WTC11 (cell line): ENCODE measurements at regions not wholly inside any gene's neighbourhood (a gene's known extent, or its start where the extent isn't known, plus 50 kb on each side); places are given as distances from the start of the nearest gene placed in this dataset.
"Not testable (repeated sequence)": the region's sequence is repeated elsewhere in the genome, so short reads cannot be mapped to it uniquely, and the experiment has no call there.

ENCODE experiments used
- ATAC-seq: fragments of 200-7000 bp; cut with Tn5 transposase; 2 replicates; pipeline ENCODE4 v1.10.0; 2021; ENCODE audit warnings: mild to moderate bottlenecking, moderate library complexity
- CTCF ChIA-PET: fragments of 300-600 bp; sonication (Branson Sonifier 250); formaldehyde crosslinking; loops from one replicate; lab custom pipeline; 2021; ENCODE audit warnings: antibody characterized with exemption; lab: Charles Lee
- POLR2A ChIA-PET: fragments of 350-600 bp; sonication (Branson Sonifier 250); formaldehyde crosslinking; loops from one replicate; lab custom pipeline; 2021; ENCODE audit warnings: antibody characterized with exemption; lab: Charles Lee
- DNase-seq: peaks from one replicate; pipeline ENCODE4 v3.0.0; 2021; ENCODE audit warnings: low spot score
- H3K27ac Mint-ChIP-seq: 2 replicates; pipeline ENCODE4 v1.8.0; 2021; ENCODE audit warnings: mixed read lengths
- H3K27me3 Mint-ChIP-seq: 2 replicates; pipeline ENCODE4 v1.8.0; 2021; ENCODE audit warnings: low read depth, mild to moderate bottlenecking, moderate library complexity, mixed read lengths
- H3K36me3 Mint-ChIP-seq: 2 replicates; pipeline ENCODE4 v1.8.0; 2021; ENCODE audit warnings: mixed read lengths
- H3K4me1 Mint-ChIP-seq: 2 replicates; pipeline ENCODE4 v1.8.0; 2022; ENCODE audit warnings: mixed read lengths
- H3K4me3 Mint-ChIP-seq: 2 replicates; pipeline ENCODE4 v1.8.0; 2021; ENCODE audit warnings: mild to moderate bottlenecking, moderate library complexity, mixed read lengths
- H3K9me3 Mint-ChIP-seq: 2 replicates; pipeline ENCODE4 v1.8.0; 2021; ENCODE audit warnings: mixed read lengths
- AFF4 ChIP-seq: sonication (generic); formaldehyde crosslinking; IDR thresholded peaks from 2 replicates; pipeline ENCODE4 v1.8.1; 2023; ENCODE audit warnings: mild to moderate bottlenecking, missing genetic modification reagents, borderline replicate concordance
- ARID4B ChIP-seq: sonication (generic); formaldehyde crosslinking; IDR thresholded peaks from 2 replicates; pipeline ENCODE4 v1.8.0; 2023; ENCODE audit warnings: missing genetic modification reagents, mild to moderate bottlenecking, borderline replicate concordance
- CBFB ChIP-seq: sonication (generic); formaldehyde crosslinking; IDR thresholded peaks from 2 replicates; pipeline ENCODE4 v1.8.1; 2022; ENCODE audit warnings: mild to moderate bottlenecking, low read depth, missing genetic modification reagents
- FOXP4 ChIP-seq: sonication (generic); formaldehyde crosslinking; IDR thresholded peaks from 2 replicates; pipeline ENCODE4 v1.8.0; 2022; ENCODE audit warnings: mild to moderate bottlenecking, missing genetic modification reagents
- GRHL2 ChIP-seq: fragments of 250-450 bp; sonication (Bioruptor Pico); IDR thresholded peaks from 2 replicates; pipeline ENCODE4 v1.8.0; 2022; ENCODE audit warnings: mild to moderate bottlenecking, moderate library complexity; ENCODE audit not compliant: insufficient replicate concordance, severe bottlenecking
- JAZF1 ChIP-seq: fragments of 250-450 bp; sonication (Bioruptor Pico); IDR thresholded peaks from 2 replicates; pipeline ENCODE4 v1.9.0; 2021; ENCODE audit warnings: moderate library complexity, mild to moderate bottlenecking, inconsistent platforms
- KAT7 ChIP-seq: sonication (generic); formaldehyde crosslinking; IDR thresholded peaks from 2 replicates; pipeline ENCODE4 v1.8.1; 2023; ENCODE audit warnings: missing genetic modification reagents, mild to moderate bottlenecking, borderline replicate concordance
- NFE2L1 ChIP-seq: sonication (generic); formaldehyde crosslinking; IDR thresholded peaks from 2 replicates; pipeline ENCODE4 v1.8.1; 2023; ENCODE audit warnings: missing genetic modification reagents
- SMAD3 ChIP-seq: sonication (generic); formaldehyde crosslinking; IDR thresholded peaks from 2 replicates; pipeline ENCODE4 v1.8.0; 2022; ENCODE audit warnings: missing genetic modification reagents, mild to moderate bottlenecking, borderline replicate concordance
- TCF7 ChIP-seq: sonication (generic); formaldehyde crosslinking; IDR thresholded peaks from 2 replicates; pipeline ENCODE4 v1.8.0; 2022; ENCODE audit warnings: mild to moderate bottlenecking, low read depth, missing genetic modification reagents, moderate library complexity
- TP53 ChIP-seq: sonication (generic); formaldehyde crosslinking; IDR thresholded peaks from 2 replicates; pipeline ENCODE4 v1.8.1; 2023; ENCODE audit warnings: mild to moderate bottlenecking, missing genetic modification reagents
- ZNF121 ChIP-seq: sonication (generic); formaldehyde crosslinking; IDR thresholded peaks from 2 replicates; pipeline ENCODE4 v1.8.0; 2023; ENCODE audit warnings: missing genetic modification reagents
- ZNF138 ChIP-seq: sonication (generic); formaldehyde crosslinking; conservative IDR thresholded peaks from 2 replicates; pipeline ENCODE4 v1.8.1; 2022; ENCODE audit warnings: mild to moderate bottlenecking, moderate library complexity, missing genetic modification reagents
- ZNF232 ChIP-seq: sonication (generic); formaldehyde crosslinking; IDR thresholded peaks from 2 replicates; pipeline ENCODE4 v1.8.0; 2022; ENCODE audit warnings: mild to moderate bottlenecking, missing genetic modification reagents

GRCh38 chr9:40935336-40935735 lies 193.1 kb downstream of the FOXD4L6 start:
- peaks cover 51% of the 10 kb centered on the region for H3K36me3 Mint-ChIP-seq
- no peak overlapping the region for H3K27ac Mint-ChIP-seq
- CTCF ChIA-PET = no interaction called here
- H3K9me3 Mint-ChIP-seq = peaks cover 52% of the 10 kb centered on the region
- DNase-seq = no peak
- POLR2A ChIA-PET = no interaction called here
- ATAC-seq = no peak
- no peak for TF ChIP-seq KAT7 (CRISPR knock-in tag)
- no peak for TF ChIP-seq ZNF232 (CRISPR knock-in tag)
- TF ChIP-seq TCF7 (CRISPR knock-in tag) = no peak
- TF ChIP-seq TP53 = no peak
- no peak for TF ChIP-seq JAZF1 (CRISPR knock-in tag)
- no peak for TF ChIP-seq GRHL2 (CRISPR knock-in tag)
- no peak for TF ChIP-seq ZNF138 (CRISPR knock-in tag)
- TF ChIP-seq ARID4B = no peak
- no peak for TF ChIP-seq SMAD3
- no peak for TF ChIP-seq ZNF121 (CRISPR knock-in tag)
- TF ChIP-seq AFF4 (CRISPR knock-in tag) = no peak
- TF ChIP-seq NFE2L1 (CRISPR knock-in tag) = no peak
- TF ChIP-seq CBFB = no peak
- no peak for TF ChIP-seq FOXP4
- H3K27me3 Mint-ChIP-seq = peaks cover 36% of the 10 kb centered on the region
- no peak overlapping the region for H3K4me3 Mint-ChIP-seq
- no peaks in the 10 kb centered on the region for H3K4me1 Mint-ChIP-seq

GRCh38 chr9:40934480-40934879 lies 194.0 kb downstream of the FOXD4L6 start:
- POLR2A ChIA-PET, H3K4me1 Mint-ChIP-seq: not testable (repeated sequence)
- H3K27me3 Mint-ChIP-seq = peaks cover 27% of the 10 kb centered on the region

GRCh38 chr9:40930426-40930825 lies 198.1 kb downstream of the FOXD4L6 start:
- H3K27me3 Mint-ChIP-seq, DNase-seq, H3K27ac Mint-ChIP-seq, CTCF ChIA-PET, POLR2A ChIA-PET, H3K4me3 Mint-ChIP-seq, ATAC-seq, H3K4me1 Mint-ChIP-seq: not testable (repeated sequence)
- H3K9me3 Mint-ChIP-seq = peaks cover 78% of the 10 kb centered on the region
- H3K36me3 Mint-ChIP-seq = peaks cover 74% of the 10 kb centered on the region

More at GRCh38 chr9:40934480-40934879, 194.0 kb downstream of the FOXD4L6 start:
- H3K4me3 Mint-ChIP-seq, H3K27ac Mint-ChIP-seq, ATAC-seq, DNase-seq, CTCF ChIA-PET: not testable (repeated sequence)
- Mint-ChIP-seq H3K9me3 (peaks cover 59% of the 10 kb centered on the region), H3K36me3 (peaks cover 54% of the 10 kb centered on the region)

- H3K27ac Mint-ChIP-seq, H3K27me3 Mint-ChIP-seq, CTCF ChIA-PET, H3K4me3 Mint-ChIP-seq, POLR2A ChIA-PET, DNase-seq, ATAC-seq, H3K4me1 Mint-ChIP-seq: not testable (repeated sequence)
- Mint-ChIP-seq H3K36me3 (peaks cover 84% of the 10 kb centered on the region), H3K9me3 (peaks cover 87% of the 10 kb centered on the region)
These were observed 199.0 kb downstream of the FOXD4L6 start for GRCh38 chr9:40929488-40929845.
